SK-N-SH (cell line): ENCODE measurements at regions not wholly inside any gene's neighbourhood (a gene's known extent, or its start where the extent isn't known, plus 50 kb on each side); places are given as distances from the start of the nearest gene placed in this dataset.

Experiments
- CTCF ChIA-PET: fragments of 300-600, 350-600 bp; formaldehyde crosslinking; extraction: SDS; loops from one replicate; lab custom pipeline; 2021; lab: Yijun Ruan, JAX
- POLR2A ChIA-PET: fragments of 350-600 bp; sonication (Branson Sonifier 250); formaldehyde crosslinking; extraction: SDS; loops from one replicate; lab custom pipeline; 2020; ENCODE audit warnings: antibody characterized with exemption, inconsistent platforms; lab: Yijun Ruan, JAX
- DNase-seq: peaks from one replicate; pipeline ENCODE4 v3.0.0; 2012
- H2AFZ ChIP-seq: fragments of 200-600 bp; sonication (generic); 2 replicates; pipeline ENCODE4 v1.8.1; 2016; ENCODE audit warnings: antibody characterized with exemption, mild to moderate bottlenecking, low read depth
- H3F3A ChIP-seq: fragments of 200-600 bp; sonication (generic); replicated peaks from 2 replicates; pipeline ENCODE3; 2016; ENCODE audit warnings: antibody characterized with exemption, mild to moderate bottlenecking; ENCODE audit not compliant: insufficient read depth
- H3K27ac ChIP-seq, 2 experiments: fragments of 200-500 bp in 1 of 2; fragments of 200-600 bp in 1 of 2; sonication (Bioruptor generic) in 1 of 2; sonication (generic), shearing (Covaris generic) in 1 of 2; 2 replicates each; pipeline versions ENCODE4 v1.5.1 to v1.6.1; 2014 to 2016; ENCODE audit warnings: low read depth in 2 of 2, inconsistent platforms in 1 of 2, low read length in 1 of 2, mild to moderate bottlenecking in 1 of 2, mixed read lengths in 1 of 2
- H3K27me3 ChIP-seq: fragments of 200-600 bp; sonication (generic), shearing (Covaris generic); 2 replicates; pipeline ENCODE4 v1.6.1; 2016; ENCODE audit warnings: mixed run types; ENCODE audit not compliant: insufficient read depth
- H3K36me3 ChIP-seq, 2 experiments: fragments of 200-500 bp in 1 of 2; fragments of 200-600 bp in 1 of 2; sonication (Bioruptor generic) in 1 of 2; sonication (generic) in 1 of 2; replicated peaks in 1 of 2; 2 replicates each; pipeline versions ENCODE3 to v1.5.1; 2014 to 2016; ENCODE audit warnings: low read length in 1 of 2, mild to moderate bottlenecking in 1 of 2; ENCODE audit not compliant: insufficient read depth in 2 of 2, control insufficient read depth in 1 of 2
- H3K4me1 ChIP-seq, 2 experiments: fragments of 200-500 bp in 1 of 2; fragments of 200-600 bp in 1 of 2; sonication (Bioruptor generic) in 1 of 2; sonication (generic), shearing (Covaris generic) in 1 of 2; 2 replicates each; pipeline versions ENCODE4 v1.5.1 to v1.6.1; 2014 to 2016; ENCODE audit warnings: low read depth in 1 of 2, low read length in 1 of 2, mixed run types in 1 of 2; ENCODE audit not compliant: insufficient read depth in 2 of 2, control insufficient read depth in 1 of 2
- H3K4me2 ChIP-seq: fragments of 200-600 bp; sonication (generic), shearing (Covaris generic); 2 replicates; pipeline ENCODE4 v1.6.1; 2017; ENCODE audit warnings: mixed run types
- H3K4me3 ChIP-seq, 2 experiments: fragments of 200-500 bp in 1 of 2; fragments of 200-600 bp in 1 of 2; sonication (Bioruptor generic) in 1 of 2; sonication (generic), shearing (Covaris generic) in 1 of 2; 2 replicates each; pipeline versions ENCODE4 v1.5.1 to v1.8.1; 2014 to 2016; ENCODE audit warnings: low read depth in 2 of 2, inconsistent platforms in 1 of 2, low read length in 1 of 2, mild to moderate bottlenecking in 1 of 2, mixed read lengths in 1 of 2, moderate library complexity in 1 of 2
- H3K79me2 ChIP-seq: fragments of 200-600 bp; sonication (generic); 2 replicates; pipeline ENCODE4 v1.8.1; 2017; ENCODE audit warnings: mild to moderate bottlenecking; ENCODE audit not compliant: insufficient read depth
- H3K9ac ChIP-seq: fragments of 200-600 bp; sonication (generic); 2 replicates; pipeline ENCODE4 v1.6.1; 2017; ENCODE audit warnings: mixed run types
- H3K9me2 ChIP-seq: fragments of 200-600 bp; sonication (generic); 2 replicates; pipeline ENCODE4 v1.6.1; 2017; ENCODE audit warnings: mixed run types
- H3K9me3 ChIP-seq: fragments of 200-600 bp; sonication (generic); 2 replicates; pipeline ENCODE4 v1.6.1; 2017; ENCODE audit warnings: mixed run types, mild to moderate bottlenecking, moderate library complexity
- H4K20me1 ChIP-seq: fragments of 200-600 bp; sonication (generic); 2 replicates; pipeline ENCODE4 v1.6.1; 2017; ENCODE audit warnings: mild to moderate bottlenecking, mixed run types; ENCODE audit not compliant: insufficient read depth
- ELF1 ChIP-seq: IDR thresholded peaks from 2 replicates; pipeline ENCODE4 v1.4.0; 2012
- EP300 ChIP-seq, 2 experiments: IDR thresholded peaks; 2 replicates each; pipeline versions ENCODE4 v1.4.0 to v1.6.1; 2012; ENCODE audit warnings: borderline replicate concordance in 1 of 2, low read depth in 1 of 2, low read length in 1 of 2
- FOSL2 ChIP-seq: IDR thresholded peaks from 2 replicates; pipeline ENCODE4 v1.4.0; 2012; ENCODE audit warnings: low read depth, mild to moderate bottlenecking, moderate library complexity, borderline replicate concordance
- FOXJ3 ChIP-seq: sonication (generic); formaldehyde crosslinking; IDR thresholded peaks from 2 replicates; pipeline ENCODE4 v1.5.1; 2020; ENCODE audit warnings: mild to moderate bottlenecking, missing genetic modification reagents
- GATA2 ChIP-seq: sonication (generic); formaldehyde crosslinking; IDR thresholded peaks from 2 replicates; pipeline ENCODE4 v1.5.0; 2020; ENCODE audit warnings: mild to moderate bottlenecking, missing genetic modification reagents
- MXI1 ChIP-seq: IDR thresholded peaks from 2 replicates; pipeline ENCODE4 v1.6.1; 2012; ENCODE audit warnings: mild to moderate bottlenecking, low read depth, low read length, improper control_type of control experiment
- NFIC ChIP-seq: IDR thresholded peaks from 2 replicates; pipeline ENCODE4 v1.4.0; 2012; ENCODE audit warnings: borderline replicate concordance
- RCOR1 ChIP-seq: fragments of 150-350 bp; IDR thresholded peaks from 2 replicates; pipeline ENCODE4 v1.6.1; 2017; ENCODE audit warnings: antibody characterized with exemption, low read length
- RFX5 ChIP-seq: IDR thresholded peaks from 2 replicates; pipeline ENCODE4 v1.6.1; 2012; ENCODE audit warnings: mild to moderate bottlenecking, improper control_type of control experiment, low read length
- RXRA ChIP-seq: IDR thresholded peaks from 2 replicates; pipeline ENCODE4 v1.4.0; 2012; ENCODE audit warnings: low read depth, mild to moderate bottlenecking, borderline replicate concordance
- SIN3A ChIP-seq: IDR thresholded peaks from 2 replicates; pipeline ENCODE4 v1.6.1; 2012; ENCODE audit warnings: low read depth, mild to moderate bottlenecking, low read length, moderate library complexity, borderline replicate concordance
- TCF12 ChIP-seq: IDR thresholded peaks from 2 replicates; pipeline ENCODE4 v1.4.0; 2012
- YY1 ChIP-seq: IDR thresholded peaks from 2 replicates; pipeline ENCODE4 v1.4.0; 2012; ENCODE audit warnings: low read depth, mild to moderate bottlenecking
- WGBS: methylation state at CpG from one replicate; pipeline ENCODE4 v1.1.6; 2017; ENCODE audit warnings: low lambda C conversion rate; 5-methylcytosine and 5-hydroxymethylcytosine counted together
- TF ChIP-seq, protein P1 (sequence below): IDR thresholded peaks from 2 replicates; pipeline ENCODE4; 2012
- TF ChIP-seq, protein P2 (sequence below): IDR thresholded peaks from 2 replicates; pipeline ENCODE4 v1.4.0; 2012; ENCODE audit warnings: low read depth, borderline replicate concordance
- TF ChIP-seq, protein P3 (sequence below): fragments of 200-600 bp; sonication (generic); IDR thresholded peaks from 2 replicates; pipeline ENCODE4 v1.6.1; 2017; ENCODE audit warnings: antibody characterized with exemption, mild to moderate bottlenecking, moderate library complexity
- TF ChIP-seq, protein P4 (sequence below): fragments of 150-350 bp; IDR thresholded peaks from 2 replicates; pipeline ENCODE4 v1.6.1; 2017; ENCODE audit warnings: antibody characterized with exemption, low read length, low read depth, borderline replicate concordance
- TF ChIP-seq, protein P5 (sequence below): IDR thresholded peaks from 2 replicates; pipeline ENCODE4 v1.4.0; 2012; ENCODE audit warnings: low read depth, borderline replicate concordance

DNA sequence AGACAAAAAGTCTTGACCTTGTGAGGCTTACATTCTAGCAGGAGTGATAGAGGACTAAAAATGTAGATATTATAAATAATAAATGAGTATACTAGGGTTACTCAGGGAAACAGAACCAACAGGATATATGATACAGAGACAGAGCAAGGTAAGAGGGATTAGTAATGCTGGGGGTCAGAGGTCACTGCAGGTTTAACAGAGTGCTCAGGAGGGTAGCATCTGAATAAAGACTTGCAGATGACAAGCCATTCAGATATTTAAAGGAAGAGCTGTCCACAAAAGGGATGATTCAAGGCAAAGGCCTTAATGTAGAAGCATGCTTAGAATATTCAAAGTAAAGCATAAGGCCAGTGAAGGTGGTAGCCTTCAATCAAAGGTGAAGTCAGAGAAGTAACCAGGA lies 65.6 kb upstream of the SEMA6A start (continued):
- no peak for TF ChIP-seq YY1
- TF ChIP-seq RXRA: no peak
- no peak for TF ChIP-seq ELF1

DNA sequence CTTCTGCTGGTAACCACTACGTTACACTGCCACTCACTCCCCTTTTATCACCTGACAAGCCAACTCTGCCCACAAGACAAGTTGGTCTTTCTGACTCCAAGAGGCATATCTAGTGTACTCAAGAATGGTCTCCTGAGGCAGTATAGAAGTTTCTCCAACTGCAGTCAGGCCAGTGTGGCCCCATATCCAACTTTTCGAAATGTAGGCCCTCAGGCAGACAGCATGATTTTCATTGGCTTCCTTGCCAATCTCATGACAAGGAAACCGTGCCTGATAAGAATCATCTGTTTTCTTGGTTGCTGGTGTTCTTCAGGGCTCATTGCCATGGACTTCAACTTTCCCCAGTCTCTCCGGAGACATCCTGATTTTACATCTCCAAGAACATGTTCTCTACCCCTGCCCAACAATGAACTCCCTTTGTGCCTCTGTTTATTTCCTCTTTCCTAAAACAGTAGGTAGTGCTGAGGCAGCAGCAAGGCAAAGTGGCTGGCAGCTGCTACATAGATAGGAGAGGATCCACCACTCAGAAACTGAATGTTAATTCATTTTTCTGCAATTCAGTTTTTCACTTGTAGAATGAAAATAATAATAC lies 62.6 kb upstream of the SEMA6A start:
- Histone ChIP-seq H4K20me1 (no peaks in the 10 kb centered on the region), H3K27ac (no peak overlapping the region), H3K9ac (no peak overlapping the region), H3K4me2 (no peak overlapping the region), H3K79me2 (no peaks in the 10 kb centered on the region), H2AFZ (no peak overlapping the region), H3K9me2 (no peaks in the 10 kb centered on the region), H3K4me3 (no peak overlapping the region), H3K4me1 (no peaks in the 10 kb centered on the region), H3K36me3 (no peaks in the 10 kb centered on the region), H3F3A (no peaks in the 10 kb centered on the region), H3K9me3 (no peaks in the 10 kb centered on the region), H3K27me3 (no peaks in the 10 kb centered on the region)
- TF ChIP-seq RCOR1 (no peak), FOSL2 (no peak), RFX5 (no peak), SIN3A (no peak), FOXJ3 (CRISPR knock-in tag) (no peak), YY1 (no peak), MXI1 (no peak), EP300 (IDR thresholded peaks at IDR 0.05; ENCODE audit: borderline replicate concordance in 1 of 2, low read depth in 1 of 2, low read length in 1 of 2) (no peak), TCF12 (no peak), GATA2 (CRISPR knock-in tag) (no peak), NFIC (no peak)
- TF ChIP-seq, protein P1, sequence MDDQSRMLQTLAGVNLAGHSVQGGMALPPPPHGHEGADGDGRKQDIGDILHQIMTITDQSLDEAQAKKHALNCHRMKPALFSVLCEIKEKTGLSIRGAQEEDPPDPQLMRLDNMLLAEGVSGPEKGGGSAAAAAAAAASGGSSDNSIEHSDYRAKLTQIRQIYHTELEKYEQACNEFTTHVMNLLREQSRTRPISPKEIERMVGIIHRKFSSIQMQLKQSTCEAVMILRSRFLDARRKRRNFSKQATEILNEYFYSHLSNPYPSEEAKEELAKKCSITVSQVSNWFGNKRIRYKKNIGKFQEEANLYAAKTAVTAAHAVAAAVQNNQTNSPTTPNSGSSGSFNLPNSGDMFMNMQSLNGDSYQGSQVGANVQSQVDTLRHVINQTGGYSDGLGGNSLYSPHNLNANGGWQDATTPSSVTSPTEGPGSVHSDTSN: no peak
- TF ChIP-seq, protein P2, sequence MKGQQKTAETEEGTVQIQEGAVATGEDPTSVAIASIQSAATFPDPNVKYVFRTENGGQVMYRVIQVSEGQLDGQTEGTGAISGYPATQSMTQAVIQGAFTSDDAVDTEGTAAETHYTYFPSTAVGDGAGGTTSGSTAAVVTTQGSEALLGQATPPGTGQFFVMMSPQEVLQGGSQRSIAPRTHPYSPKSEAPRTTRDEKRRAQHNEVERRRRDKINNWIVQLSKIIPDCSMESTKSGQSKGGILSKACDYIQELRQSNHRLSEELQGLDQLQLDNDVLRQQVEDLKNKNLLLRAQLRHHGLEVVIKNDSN: no peak
- TF ChIP-seq, protein P3, sequence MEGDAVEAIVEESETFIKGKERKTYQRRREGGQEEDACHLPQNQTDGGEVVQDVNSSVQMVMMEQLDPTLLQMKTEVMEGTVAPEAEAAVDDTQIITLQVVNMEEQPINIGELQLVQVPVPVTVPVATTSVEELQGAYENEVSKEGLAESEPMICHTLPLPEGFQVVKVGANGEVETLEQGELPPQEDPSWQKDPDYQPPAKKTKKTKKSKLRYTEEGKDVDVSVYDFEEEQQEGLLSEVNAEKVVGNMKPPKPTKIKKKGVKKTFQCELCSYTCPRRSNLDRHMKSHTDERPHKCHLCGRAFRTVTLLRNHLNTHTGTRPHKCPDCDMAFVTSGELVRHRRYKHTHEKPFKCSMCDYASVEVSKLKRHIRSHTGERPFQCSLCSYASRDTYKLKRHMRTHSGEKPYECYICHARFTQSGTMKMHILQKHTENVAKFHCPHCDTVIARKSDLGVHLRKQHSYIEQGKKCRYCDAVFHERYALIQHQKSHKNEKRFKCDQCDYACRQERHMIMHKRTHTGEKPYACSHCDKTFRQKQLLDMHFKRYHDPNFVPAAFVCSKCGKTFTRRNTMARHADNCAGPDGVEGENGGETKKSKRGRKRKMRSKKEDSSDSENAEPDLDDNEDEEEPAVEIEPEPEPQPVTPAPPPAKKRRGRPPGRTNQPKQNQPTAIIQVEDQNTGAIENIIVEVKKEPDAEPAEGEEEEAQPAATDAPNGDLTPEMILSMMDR: no peak
- TF ChIP-seq, protein P4, sequence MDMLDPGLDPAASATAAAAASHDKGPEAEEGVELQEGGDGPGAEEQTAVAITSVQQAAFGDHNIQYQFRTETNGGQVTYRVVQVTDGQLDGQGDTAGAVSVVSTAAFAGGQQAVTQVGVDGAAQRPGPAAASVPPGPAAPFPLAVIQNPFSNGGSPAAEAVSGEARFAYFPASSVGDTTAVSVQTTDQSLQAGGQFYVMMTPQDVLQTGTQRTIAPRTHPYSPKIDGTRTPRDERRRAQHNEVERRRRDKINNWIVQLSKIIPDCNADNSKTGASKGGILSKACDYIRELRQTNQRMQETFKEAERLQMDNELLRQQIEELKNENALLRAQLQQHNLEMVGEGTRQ: no peak
- TF ChIP-seq, protein P5, sequence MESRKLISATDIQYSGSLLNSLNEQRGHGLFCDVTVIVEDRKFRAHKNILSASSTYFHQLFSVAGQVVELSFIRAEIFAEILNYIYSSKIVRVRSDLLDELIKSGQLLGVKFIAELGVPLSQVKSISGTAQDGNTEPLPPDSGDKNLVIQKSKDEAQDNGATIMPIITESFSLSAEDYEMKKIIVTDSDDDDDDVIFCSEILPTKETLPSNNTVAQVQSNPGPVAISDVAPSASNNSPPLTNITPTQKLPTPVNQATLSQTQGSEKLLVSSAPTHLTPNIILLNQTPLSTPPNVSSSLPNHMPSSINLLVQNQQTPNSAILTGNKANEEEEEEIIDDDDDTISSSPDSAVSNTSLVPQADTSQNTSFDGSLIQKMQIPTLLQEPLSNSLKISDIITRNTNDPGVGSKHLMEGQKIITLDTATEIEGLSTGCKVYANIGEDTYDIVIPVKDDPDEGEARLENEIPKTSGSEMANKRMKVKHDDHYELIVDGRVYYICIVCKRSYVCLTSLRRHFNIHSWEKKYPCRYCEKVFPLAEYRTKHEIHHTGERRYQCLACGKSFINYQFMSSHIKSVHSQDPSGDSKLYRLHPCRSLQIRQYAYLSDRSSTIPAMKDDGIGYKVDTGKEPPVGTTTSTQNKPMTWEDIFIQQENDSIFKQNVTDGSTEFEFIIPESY: no peak
- ChIA-PET CTCF (no interaction called here), POLR2A (no interaction called here)
- WGBS: 15% methylated on average over 4 of the region's 4 CpGs
- no peak for DNase-seq
